CD14-positive monocyte (primary cell): ENCODE measurements at regions not wholly inside any gene's neighbourhood (a gene's known extent, or its start where the extent isn't known, plus 50 kb on each side); places are given as distances from the start of the nearest gene placed in this dataset.

Experiments
- DNase-seq, 3 donors: peaks; one replicate each; pipeline ENCODE4 v3.0.0-alpha.2; 2011 to 2022
- H2AFZ ChIP-seq: 2 replicates; pipeline ENCODE4 v1.6.0; 2012; ENCODE audit warnings: mild to moderate bottlenecking, low read depth, low read length, inconsistent platforms; ENCODE audit not compliant: insufficient read depth, poor library complexity, severe bottlenecking
- H3K27ac ChIP-seq, 2 donors: 1 replicate in 1 of 2; 2 replicates in 1 of 2; pipeline ENCODE4 v1.5.1; 2012 to 2013; ENCODE audit warnings: low read length in 2 of 2, control low read depth in 1 of 2, inconsistent platforms in 1 of 2, low read depth in 1 of 2, mild to moderate bottlenecking in 1 of 2
- H3K27me3 ChIP-seq, 2 donors: one replicate each; pipeline versions ENCODE4 v1.6.0 to v1.6.1; 2011 to 2013; ENCODE audit warnings: low read length in 2 of 2; ENCODE audit not compliant: control insufficient read depth in 2 of 2, insufficient read depth in 2 of 2
- H3K36me3 ChIP-seq, 2 donors: replicated peaks in 1 of 2; 1 replicate in 1 of 2; 2 replicates in 1 of 2; pipeline versions ENCODE4 v1.5.1 to v1.6.1; 2012 to 2013; ENCODE audit warnings: low read length in 2 of 2, control low read depth in 1 of 2, inconsistent platforms in 1 of 2, mild to moderate bottlenecking in 1 of 2; ENCODE audit not compliant: insufficient read depth in 2 of 2, control insufficient read depth in 1 of 2
- H3K4me1 ChIP-seq, 2 donors: 1 replicate in 1 of 2; 2 replicates in 1 of 2; pipeline versions ENCODE4 v1.5.1 to v1.6.1; 2012 to 2013; ENCODE audit warnings: low read length in 2 of 2, control low read depth in 1 of 2, inconsistent platforms in 1 of 2, mild to moderate bottlenecking in 1 of 2, moderate library complexity in 1 of 2; ENCODE audit not compliant: insufficient read depth in 2 of 2, control insufficient read depth in 1 of 2
- H3K4me2 ChIP-seq: replicated peaks from 2 replicates; pipeline ENCODE3; 2012; ENCODE audit warnings: low read length, moderate library complexity, mild to moderate bottlenecking; ENCODE audit not compliant: poor library complexity, severe bottlenecking; ENCODE audit errors: extremely low read depth
- H3K4me3 ChIP-seq, 3 experiments: fragments of 200-600 bp in 1 of 3; sonication (generic) in 1 of 3; replicated peaks in 1 of 3; 1 replicate in 2 of 3; 2 replicates in 1 of 3; pipeline ENCODE4 v1.5.1; 2011 to 2013; ENCODE audit warnings: low read length in 3 of 3, mild to moderate bottlenecking in 3 of 3, control low read depth in 2 of 3, low read depth in 2 of 3, inconsistent platforms in 1 of 3, moderate library complexity in 1 of 3
- H3K79me2 ChIP-seq: 2 replicates; pipeline ENCODE4 v1.6.0; 2012; ENCODE audit warnings: mild to moderate bottlenecking, control low read depth, inconsistent platforms, low read length, moderate library complexity; ENCODE audit not compliant: insufficient read depth
- H3K9ac ChIP-seq: 2 replicates; pipeline ENCODE4 v1.6.0; 2017; ENCODE audit warnings: low read length, mild to moderate bottlenecking; ENCODE audit not compliant: insufficient read depth, poor library complexity, severe bottlenecking
- H3K9me3 ChIP-seq, 2 donors: replicated peaks in 1 of 2; 1 replicate in 1 of 2; 2 replicates in 1 of 2; pipeline versions ENCODE4 v1.5.1 to v1.6.1; 2012 to 2013; ENCODE audit warnings: low read length in 2 of 2, control low read depth in 1 of 2; ENCODE audit not compliant: control insufficient read depth in 1 of 2, insufficient read depth in 1 of 2
- H4K20me1 ChIP-seq: 2 replicates; pipeline ENCODE4 v1.6.0; 2012; ENCODE audit warnings: mild to moderate bottlenecking, low read length, control low read depth, moderate library complexity; ENCODE audit not compliant: insufficient read depth
- H3K27ac Mint-ChIP-seq, 7 donors: one replicate each; pipeline ENCODE4 v1.8.0; 2020; ENCODE audit warnings: mild to moderate bottlenecking in 7 of 7, mixed read lengths in 7 of 7, moderate library complexity in 6 of 7, inconsistent platforms in 2 of 7
- H3K27me3 Mint-ChIP-seq, 3 donors: one replicate each; pipeline ENCODE4 v1.8.0; 2021 to 2022; ENCODE audit warnings: low read depth in 3 of 3, mild to moderate bottlenecking in 3 of 3, mixed read lengths in 3 of 3, moderate library complexity in 3 of 3, inconsistent platforms in 1 of 3
- H3K36me3 Mint-ChIP-seq, 2 donors: one replicate each; pipeline ENCODE4 v1.8.0; 2020; ENCODE audit warnings: mixed read lengths in 2 of 2, inconsistent platforms in 1 of 2, mild to moderate bottlenecking in 1 of 2
- H3K4me1 Mint-ChIP-seq: one replicate; pipeline ENCODE4 v1.8.0; 2020; ENCODE audit warnings: mild to moderate bottlenecking, mixed read lengths
- H3K4me3 Mint-ChIP-seq, 2 donors: one replicate each; pipeline ENCODE4 v1.8.0; 2020; ENCODE audit warnings: mild to moderate bottlenecking in 2 of 2, mixed read lengths in 2 of 2, moderate library complexity in 1 of 2
- H3K9me3 Mint-ChIP-seq, 7 donors: one replicate each; pipeline ENCODE4 v1.8.0; 2020 to 2022; ENCODE audit warnings: mixed read lengths in 7 of 7, mild to moderate bottlenecking in 6 of 7, moderate library complexity in 6 of 7, inconsistent platforms in 2 of 7
- WGBS: methylation state at CpG from one replicate; pipeline ENCODE4 v1.1.5; 2013; ENCODE audit warnings: missing lambda C conversion rate; ENCODE audit not compliant: insufficient coverage; 5-methylcytosine and 5-hydroxymethylcytosine counted together
- intact Hi-C, 2 donors: fragments of 100-400 bp; cut with micrococcal nuclease; formaldehyde crosslinking; loops; one replicate each; pipeline versions ENCODE4 v1.15.0 to v1.15.1; 2023
- TF ChIP-seq, protein P1 (sequence below): fragments of 200-600 bp; IDR thresholded peaks from one replicate; pipeline ENCODE4 v1.8.0; 2022; ENCODE audit warnings: antibody characterized with exemption, mild to moderate bottlenecking

- Histone ChIP-seq H3K9me3 (no peaks in the 10 kb centered on the region), H3K27me3 (no peaks in the 10 kb centered on the region), H3K4me3 (no peak overlapping the region), H2AFZ (no peak overlapping the region), H3K27ac (no peak overlapping the region), H3K4me1 (no peaks in the 10 kb centered on the region), H3K79me2 (no peaks in the 10 kb centered on the region), H3K9ac (no peak overlapping the region), H3K4me2 (no peak overlapping the region), H3K36me3 (no peaks in the 10 kb centered on the region), H4K20me1 (no peaks in the 10 kb centered on the region)
- H3K27ac Mint-ChIP-seq: no peak overlapping the region
- no peaks in the 10 kb centered on the region for H3K4me1 Mint-ChIP-seq
- DNase-seq: no peak
- no peaks in the 10 kb centered on the region for H3K36me3 Mint-ChIP-seq
- peak overlapping the region in 1 of 2 donors; percentile 27 for H3K4me3 Mint-ChIP-seq
- intact Hi-C loops: no loop called here
- H3K9me3 Mint-ChIP-seq: no peaks in the 10 kb centered on the region
- H3K27me3 Mint-ChIP-seq: peaks cover 0 to 8% (median 2%) of the 10 kb centered on the region in 3 donors
- TF ChIP-seq, protein P1, sequence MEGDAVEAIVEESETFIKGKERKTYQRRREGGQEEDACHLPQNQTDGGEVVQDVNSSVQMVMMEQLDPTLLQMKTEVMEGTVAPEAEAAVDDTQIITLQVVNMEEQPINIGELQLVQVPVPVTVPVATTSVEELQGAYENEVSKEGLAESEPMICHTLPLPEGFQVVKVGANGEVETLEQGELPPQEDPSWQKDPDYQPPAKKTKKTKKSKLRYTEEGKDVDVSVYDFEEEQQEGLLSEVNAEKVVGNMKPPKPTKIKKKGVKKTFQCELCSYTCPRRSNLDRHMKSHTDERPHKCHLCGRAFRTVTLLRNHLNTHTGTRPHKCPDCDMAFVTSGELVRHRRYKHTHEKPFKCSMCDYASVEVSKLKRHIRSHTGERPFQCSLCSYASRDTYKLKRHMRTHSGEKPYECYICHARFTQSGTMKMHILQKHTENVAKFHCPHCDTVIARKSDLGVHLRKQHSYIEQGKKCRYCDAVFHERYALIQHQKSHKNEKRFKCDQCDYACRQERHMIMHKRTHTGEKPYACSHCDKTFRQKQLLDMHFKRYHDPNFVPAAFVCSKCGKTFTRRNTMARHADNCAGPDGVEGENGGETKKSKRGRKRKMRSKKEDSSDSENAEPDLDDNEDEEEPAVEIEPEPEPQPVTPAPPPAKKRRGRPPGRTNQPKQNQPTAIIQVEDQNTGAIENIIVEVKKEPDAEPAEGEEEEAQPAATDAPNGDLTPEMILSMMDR: no peak
- WGBS: 90% methylated on average over 13 of the region's 21 CpGs
Observed at GRCh38 chr22:49017482-49018329, 810.0 kb downstream of the BRD1 start.

DNA sequence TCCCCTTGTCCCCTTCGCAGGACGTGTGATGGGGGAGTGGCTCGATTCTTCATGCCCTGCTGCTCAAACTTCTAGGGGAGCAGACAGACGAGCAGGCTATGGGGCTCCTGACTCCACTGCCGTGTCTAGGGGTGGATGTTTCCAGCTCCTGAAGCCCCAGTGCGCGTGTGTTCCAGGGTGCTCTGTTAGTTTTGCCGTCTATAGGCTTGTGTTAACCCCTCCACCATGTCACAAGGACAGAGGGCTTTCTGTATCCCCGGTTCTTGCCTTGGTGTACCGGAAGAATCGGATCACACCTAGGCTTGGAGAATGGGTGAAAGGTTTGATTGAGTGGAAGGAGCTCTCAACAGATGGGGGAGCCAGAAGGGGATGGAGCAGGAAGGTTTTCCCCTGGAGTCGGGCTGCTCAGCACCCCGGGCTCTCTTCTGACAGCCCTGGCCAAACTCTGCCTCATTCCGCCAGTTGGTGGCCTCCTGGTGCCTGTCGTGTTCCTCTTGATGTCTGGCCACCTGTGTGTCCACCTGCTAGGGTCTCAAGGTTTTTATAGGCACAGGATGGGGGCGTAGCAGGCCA lies 810.7 kb downstream of the BRD1 start:
- H3K9me3 ChIP-seq: no peaks in the 10 kb centered on the region
- H3K27me3 ChIP-seq: no peaks in the 10 kb centered on the region
- intact Hi-C loops: no loop called here
- Mint-ChIP-seq H3K9me3 (no peaks in the 10 kb centered on the region), H3K27me3 (peaks cover 1 to 6% (median 2%) of the 10 kb centered on the region in 3 donors), H3K36me3 (no peaks in the 10 kb centered on the region), H3K4me1 (no peaks in the 10 kb centered on the region), H3K27ac (no peak overlapping the region), H3K4me3 (no peak overlapping the region)
- H3K9ac ChIP-seq: no peak overlapping the region
- no peaks in the 10 kb centered on the region for H3K36me3 ChIP-seq
- H3K4me2 ChIP-seq: no peak overlapping the region
- no peak for DNase-seq
- TF ChIP-seq, protein P1: no peak
- H3K4me1 ChIP-seq: no peaks in the 10 kb centered on the region
- H4K20me1 ChIP-seq: no peaks in the 10 kb centered on the region
- WGBS: 79% methylated on average over 12 of the region's 16 CpGs
- H2AFZ ChIP-seq: no peak overlapping the region
- H3K79me2 ChIP-seq: no peaks in the 10 kb centered on the region
- no peak overlapping the region for H3K27ac ChIP-seq
- no peak overlapping the region for H3K4me3 ChIP-seq
